RPMI8226 (cell line): ENCODE measurements at regions not wholly inside any gene's neighbourhood (a gene's known extent, or its start where the extent isn't known, plus 50 kb on each side); places are given as distances from the start of the nearest gene placed in this dataset.
A peak's percentile ranks its signal among the peaks of the same experiment; 100 is the strongest.
"Not testable (repeated sequence)": the region's sequence is repeated elsewhere in the genome, so short reads cannot be mapped to it uniquely, and the experiment has no call there.

Source experiments
- DNase-seq: peaks from one replicate; pipeline ENCODE4 v3.0.0-alpha.2; 2015

- DNase-seq, result not testable (repeated sequence)
Measured at GRCh38 chr22:22117864-22118544, 126.6 kb upstream of the VPREB1 start.

DNA sequence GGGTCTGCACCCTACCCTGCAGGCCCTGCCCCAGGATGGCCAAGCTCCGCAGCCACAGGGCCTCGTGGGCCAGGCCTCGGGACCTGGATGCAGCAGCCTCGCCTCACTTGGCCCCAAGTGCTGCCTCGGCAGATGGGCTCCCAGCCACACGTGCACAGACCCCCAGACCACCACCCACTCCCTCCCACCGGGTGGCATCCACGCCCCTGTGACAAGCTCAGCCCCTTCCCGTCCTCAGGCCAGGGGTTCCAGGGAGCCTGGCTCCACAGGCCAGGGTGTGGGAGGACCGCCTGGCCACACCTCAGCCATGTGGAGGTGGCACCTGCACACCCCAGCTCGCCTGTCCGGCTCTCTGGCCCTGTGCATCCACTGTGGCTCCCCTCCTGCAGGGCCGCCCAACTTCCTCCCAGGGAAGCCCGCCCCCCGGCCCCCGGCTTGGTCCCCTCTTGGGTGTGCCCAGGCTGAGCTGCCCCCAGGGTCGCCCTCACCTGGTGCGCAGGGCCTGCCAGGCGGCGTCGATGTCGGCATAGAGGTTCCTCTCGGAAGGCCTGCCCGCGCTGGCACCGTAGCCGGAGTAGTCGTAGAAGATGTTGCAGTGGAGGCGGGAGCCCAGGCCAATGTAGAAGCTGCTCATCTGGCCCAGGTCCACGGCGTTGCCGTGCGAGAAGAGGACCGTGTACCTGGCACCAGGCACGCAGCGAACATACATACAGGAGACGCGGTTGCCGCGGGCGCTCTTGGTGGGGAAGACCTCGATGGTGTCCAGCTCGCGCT lies 127.4 kb upstream of the VPREB1 start:
- DNase-seq, result not testable (repeated sequence)

GRCh38 chr22:22113701-22114100 lies 130.9 kb upstream of the VPREB1 start:
- DNase-seq, result no peak

DNA sequence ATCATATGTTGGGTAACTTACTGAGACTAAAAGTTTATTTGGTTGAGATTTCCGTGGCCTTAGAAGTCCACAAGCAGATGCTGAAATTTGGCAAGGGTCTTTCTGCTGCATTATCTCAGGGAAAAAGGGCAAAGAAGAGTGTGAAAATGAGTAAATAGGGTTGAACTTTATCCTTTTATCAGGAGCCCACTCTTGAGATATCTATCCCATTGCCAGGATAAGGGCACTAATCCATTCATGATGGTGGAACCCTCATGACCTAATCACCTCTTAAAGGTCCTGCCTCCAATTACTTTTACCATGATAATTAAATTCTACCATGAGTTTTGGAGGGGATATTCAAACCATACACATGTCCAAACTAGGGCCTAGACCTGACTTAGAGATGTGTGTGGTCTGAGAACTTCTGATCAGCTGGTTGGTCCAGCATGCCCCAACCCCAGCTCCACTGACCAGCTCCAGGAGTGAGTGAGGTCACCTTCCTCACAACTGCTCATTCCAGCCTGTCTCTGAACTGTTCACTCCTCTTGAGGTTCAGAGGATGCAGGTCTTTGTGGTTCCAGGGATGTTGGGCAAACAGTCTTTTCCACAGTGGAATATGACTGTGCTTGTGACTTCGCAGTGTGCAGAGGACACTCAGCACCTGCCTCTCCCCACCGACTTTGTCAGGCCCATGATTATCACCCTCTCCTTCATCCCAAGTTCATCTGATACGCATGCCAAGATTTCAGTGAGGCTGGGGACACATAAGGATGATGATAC lies 130.1 kb upstream of the TOP3B start:
- DNase-seq, result no peak

GRCh38 chr22:22111983-22112382 lies 129.4 kb upstream of the TOP3B start:
- DNase-seq, result no peak

DNA sequence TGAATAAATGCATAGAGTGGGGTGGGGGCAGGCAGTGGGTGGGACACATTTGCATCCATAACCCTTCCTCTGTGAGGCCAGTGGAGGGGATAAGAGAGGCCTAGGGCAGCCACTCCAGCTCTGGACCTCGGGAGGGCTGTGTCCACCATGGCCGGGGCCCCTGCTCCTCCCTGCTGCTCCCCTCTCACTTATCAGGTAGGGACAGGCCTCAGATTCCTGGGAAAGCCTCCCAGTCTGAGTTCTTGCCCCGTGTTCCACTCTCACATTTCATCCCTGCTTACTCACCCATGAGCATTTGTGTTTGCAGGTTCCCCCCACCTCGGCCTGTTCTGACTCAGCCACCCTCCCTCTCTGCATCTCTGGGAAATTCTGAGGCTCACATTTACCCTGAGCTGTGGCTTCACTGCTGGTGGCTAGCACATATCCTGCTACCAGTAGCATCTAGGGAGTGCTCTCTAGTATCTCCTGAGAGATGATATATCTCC lies 128.7 kb upstream of the TOP3B start:
- DNase-seq, result no peak

DNA sequence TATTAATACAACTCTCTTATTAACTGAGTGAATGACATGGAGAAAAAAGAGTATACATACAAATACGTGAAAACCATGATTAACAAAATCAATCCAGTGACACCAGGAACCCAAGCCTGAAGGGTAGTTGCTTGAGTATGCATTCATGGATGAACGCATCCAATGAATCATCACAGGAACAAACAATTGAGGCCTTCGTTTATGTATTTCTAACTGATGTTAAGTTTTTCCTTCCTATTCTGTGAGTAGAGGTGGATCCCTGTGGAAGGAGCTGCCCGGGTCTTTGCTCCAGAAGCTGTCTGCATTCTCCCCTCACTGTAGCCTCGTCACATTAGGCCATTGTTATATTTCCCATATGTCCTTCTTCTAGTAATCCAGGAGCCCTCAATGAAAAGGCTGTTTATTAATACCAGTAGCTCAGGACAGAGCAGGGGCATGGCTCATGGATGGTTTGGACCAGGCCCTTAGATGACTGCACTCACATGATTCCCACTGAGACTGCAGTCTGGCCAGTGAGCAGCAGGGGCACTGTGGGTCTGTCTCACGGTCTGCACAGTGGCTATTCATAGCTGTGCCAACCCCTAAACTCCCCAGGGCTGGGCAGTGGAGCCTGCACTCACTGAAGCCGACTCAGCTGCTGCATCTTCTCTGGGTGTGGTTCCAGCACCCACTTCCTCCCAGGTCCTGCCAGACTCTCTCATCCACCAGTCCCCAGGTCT lies 128.1 kb upstream of the TOP3B start:
- peak; percentile 51 for DNase-seq

GRCh38 chr22:22109693-22110466 lies 127.3 kb upstream of the TOP3B start:
- DNase-seq, result no peak

DNA sequence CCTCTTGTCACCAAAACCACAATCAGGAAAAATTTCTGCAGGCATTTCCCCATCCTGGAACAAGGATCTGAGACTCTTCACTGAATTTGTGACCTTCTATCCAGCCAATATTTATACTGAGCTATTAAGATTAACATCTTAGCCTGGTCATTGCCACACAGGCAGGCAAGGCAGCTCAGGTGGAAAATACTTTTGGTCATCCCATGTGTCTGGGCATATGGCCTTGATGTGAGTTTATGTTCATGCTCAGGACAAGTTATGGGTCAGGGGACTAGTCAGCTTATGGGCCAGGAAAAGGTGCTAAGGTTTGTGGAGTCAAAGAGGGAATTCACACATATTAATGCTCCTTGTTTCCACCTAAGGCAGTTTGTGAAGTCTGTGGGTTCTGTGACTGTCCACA lies 124.3 kb upstream of the TOP3B start:
- no peak for DNase-seq

DNA sequence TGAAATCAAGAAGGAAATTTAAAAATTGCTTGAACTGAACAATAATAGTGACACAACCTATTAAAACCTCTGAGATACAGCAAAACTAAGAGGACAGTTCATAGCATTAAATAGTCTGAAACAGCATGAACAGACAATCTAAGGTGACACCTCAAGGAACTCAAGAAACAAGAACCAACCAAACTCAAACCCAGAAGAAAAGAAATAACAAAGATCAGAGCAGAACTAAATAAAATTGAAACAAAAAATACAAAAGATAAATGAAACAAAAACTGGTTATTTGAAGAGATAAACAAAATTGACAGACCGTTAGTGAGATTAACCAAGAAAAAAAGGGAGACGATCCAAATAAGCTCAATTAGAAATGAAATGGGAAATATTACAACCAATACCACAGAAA lies 122.8 kb upstream of the TOP3B start:
- no peak for DNase-seq

- peak; percentile 3 for DNase-seq
Measured at GRCh38 chr22:22103078-22103875, 120.7 kb upstream of the TOP3B start.

GRCh38 chr22:22099833-22100812 lies 117.5 kb upstream of the TOP3B start:
- DNase-seq, result peak; percentile 4

DNA sequence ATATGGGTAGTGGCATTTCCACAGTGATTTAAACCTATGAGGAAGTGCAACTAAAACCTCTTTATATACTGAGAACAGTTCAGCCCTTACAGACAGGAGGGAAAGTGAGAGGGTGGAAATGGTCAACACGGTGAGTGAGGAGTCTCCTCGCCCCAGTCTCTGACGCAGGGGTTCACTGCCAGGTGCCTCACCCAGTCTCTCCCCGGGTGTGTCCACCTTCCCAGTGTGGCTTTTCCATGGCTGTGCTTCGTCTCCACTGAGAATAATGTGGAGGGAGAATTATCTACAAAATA lies 116.6 kb upstream of the TOP3B start:
- peak; percentile 3 for DNase-seq

DNA sequence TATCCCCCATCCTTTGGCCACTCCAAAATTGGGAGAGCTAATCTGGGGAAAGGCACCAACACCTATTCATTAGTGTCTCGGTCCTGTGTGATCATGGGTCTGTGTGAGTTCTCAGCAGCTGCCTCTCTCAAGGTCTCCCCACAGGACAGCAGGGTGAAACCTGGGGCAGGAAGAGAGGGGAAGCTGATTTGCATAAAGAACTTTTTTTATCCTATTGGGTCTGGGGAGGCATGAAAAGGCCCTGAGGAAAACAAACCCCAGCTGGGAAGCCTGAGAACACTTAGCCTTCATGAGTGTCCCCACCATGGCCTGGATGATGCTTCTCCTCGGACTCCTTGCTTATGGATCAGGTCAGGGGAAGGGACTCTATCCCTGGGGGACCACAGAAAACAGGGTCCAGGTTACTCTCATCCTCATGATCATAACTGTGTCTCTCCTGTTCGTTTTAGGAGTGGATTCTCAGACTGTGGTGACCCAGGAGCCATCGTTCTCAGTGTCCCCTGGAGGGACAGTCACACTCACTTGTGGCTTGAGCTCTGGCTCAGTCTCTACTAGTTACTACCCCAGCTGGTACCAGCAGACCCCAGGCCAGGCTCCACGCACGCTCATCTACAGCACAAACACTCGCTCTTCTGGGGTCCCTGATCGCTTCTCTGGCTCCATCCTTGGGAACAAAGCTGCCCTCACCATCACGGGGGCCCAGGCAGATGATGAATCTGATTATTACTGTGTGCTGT lies 116.0 kb upstream of the TOP3B start:
- DNase-seq, result no peak

DNA sequence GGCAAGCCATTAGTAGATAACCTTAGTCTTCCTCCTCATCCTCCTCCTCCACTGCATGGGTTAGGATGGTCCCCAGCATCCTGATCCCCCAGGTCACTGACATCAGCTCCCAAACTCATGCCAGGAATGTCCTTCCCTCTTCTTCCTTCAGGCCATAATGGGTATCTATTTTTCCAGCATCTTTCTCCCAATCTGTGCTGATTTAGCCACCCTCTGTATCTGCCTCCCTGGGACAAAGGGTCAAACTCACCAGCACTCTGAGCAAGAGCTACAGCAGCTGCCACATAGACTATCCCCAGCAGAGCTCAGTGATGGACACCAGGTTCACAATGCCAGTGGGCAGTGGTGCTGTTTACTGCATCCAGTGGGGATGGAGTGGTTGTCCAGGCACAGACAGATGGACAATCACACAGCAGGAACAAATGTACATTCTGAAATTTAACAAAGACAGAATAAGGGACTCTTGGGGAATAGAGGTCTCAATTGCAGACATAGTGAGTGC lies 115.2 kb upstream of the TOP3B start:
- DNase-seq, result no peak

DNA sequence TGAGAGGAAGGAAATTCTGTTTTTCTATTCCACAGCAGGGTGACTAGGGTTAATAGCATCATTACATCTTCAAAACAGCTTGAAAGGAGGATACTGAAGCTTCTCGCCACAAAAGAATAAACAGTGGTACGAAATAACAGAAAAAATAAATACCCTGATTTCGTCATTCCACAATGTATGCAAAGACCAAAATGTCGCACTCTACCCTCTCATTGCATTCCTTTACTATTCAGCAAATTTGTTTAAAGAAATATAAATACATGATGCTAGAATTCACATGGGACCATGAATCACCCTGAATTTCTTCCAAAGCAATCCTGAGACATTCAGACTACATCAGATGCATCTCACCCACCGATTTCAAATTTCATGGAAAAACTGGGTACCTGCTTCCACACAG lies 112.3 kb upstream of the TOP3B start:
- DNase-seq, result no peak

DNA sequence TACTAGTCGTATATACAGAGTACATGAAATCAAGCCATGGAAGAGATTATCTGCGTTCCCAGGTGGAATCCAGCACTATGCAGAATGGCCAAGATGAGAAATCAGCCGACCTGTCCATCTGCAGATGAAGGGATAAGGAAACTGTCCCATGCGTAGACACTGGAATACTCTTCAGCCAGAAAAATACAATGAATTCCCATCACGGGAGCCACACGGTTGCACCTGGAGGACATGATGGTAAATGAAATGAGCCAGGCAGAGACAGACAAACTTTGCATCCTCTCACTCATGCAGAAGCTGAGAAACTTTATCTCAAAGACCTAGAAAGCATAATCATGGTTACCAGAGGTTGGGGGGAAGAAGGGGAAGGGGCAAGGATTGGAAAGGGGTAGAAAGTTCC lies 111.9 kb upstream of the TOP3B start:
- DNase-seq, result no peak

DNA sequence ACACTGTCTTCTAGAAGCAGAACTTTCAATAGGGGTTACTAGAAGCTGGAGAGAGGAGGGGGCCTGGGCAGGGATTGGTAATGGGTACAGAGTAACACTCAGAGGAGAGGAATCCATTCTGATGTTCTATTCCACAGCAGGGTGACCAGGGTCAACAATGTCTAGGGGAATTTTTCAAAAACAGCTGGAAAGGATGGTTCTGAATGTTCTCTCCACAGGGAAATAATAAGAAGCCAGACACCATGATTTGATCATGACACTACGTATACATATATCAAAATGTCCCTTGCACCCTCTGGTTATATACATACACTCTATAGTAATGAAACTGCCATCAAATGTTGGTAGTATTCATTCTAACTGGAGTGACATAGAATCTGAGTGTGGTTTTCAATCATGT lies 111.2 kb upstream of the TOP3B start:
- DNase-seq, result no peak

DNA sequence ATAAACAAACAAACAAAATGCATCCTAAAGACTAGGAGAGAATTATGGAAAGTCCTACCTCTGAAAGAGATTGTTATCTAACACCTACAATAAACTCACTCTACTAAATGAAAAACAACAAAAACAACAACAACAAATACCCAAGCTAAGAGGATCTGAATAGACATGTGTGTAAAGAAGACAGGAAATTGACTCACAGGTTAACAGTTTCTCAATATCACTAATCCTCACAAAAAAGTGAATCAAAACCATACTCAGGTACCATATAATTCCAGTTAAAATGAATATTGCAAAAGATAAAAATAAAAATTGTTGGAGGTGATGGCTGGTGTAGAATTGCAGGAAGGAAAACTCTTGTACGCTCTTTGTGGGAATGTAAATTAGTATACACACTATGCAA lies 110.4 kb upstream of the TOP3B start:
- DNase-seq, result no peak
